AG04450 (cell line): ENCODE measurements at regions not wholly inside any gene's neighbourhood (a gene's known extent, or its start where the extent isn't known, plus 50 kb on each side); places are given as distances from the start of the nearest gene placed in this dataset.

Experiments
- CTCF ChIA-PET: fragments of 300-600, 350-600 bp; formaldehyde crosslinking; extraction: SDS; loops from one replicate; lab custom pipeline; 2022; ENCODE audit warnings: antibody characterized with exemption, inconsistent platforms; lab: Charles Lee
- POLR2A ChIA-PET: fragments of 350-600 bp; formaldehyde crosslinking; extraction: SDS; loops from one replicate; lab custom pipeline; 2021; ENCODE audit warnings: antibody characterized with exemption, inconsistent platforms; lab: Yijun Ruan, JAX
- DNase-seq: peaks from one replicate; pipeline ENCODE4 v3.0.0-alpha.2; 2011; ENCODE audit warnings: low read depth, low spot score
- H3K27ac ChIP-seq: one replicate; pipeline ENCODE4 v1.5.1; 2012; ENCODE audit warnings: low read depth, low read length, control low read depth
- H3K27me3 ChIP-seq: one replicate; pipeline ENCODE4 v1.6.0; 2012; ENCODE audit warnings: low read length; ENCODE audit not compliant: control insufficient read depth, insufficient read depth
- H3K4me3 ChIP-seq: 2 replicates; pipeline ENCODE4 v1.5.1; 2011; ENCODE audit warnings: mild to moderate bottlenecking, low read depth, low read length, control low read depth
- H3K9me3 ChIP-seq: 2 replicates; pipeline ENCODE4 v1.5.1; 2012; ENCODE audit warnings: low read length; ENCODE audit not compliant: control insufficient read depth, insufficient read depth
- TF ChIP-seq, protein P1 (sequence below): IDR thresholded peaks from 2 replicates; pipeline ENCODE4 v1.5.1; 2011; ENCODE audit warnings: low read depth, low read length, control low read depth, inconsistent platforms

GRCh38 chr13:69600811-69601210 is 506.8 kb upstream of the ATXN8OS start:
- peaks cover 15% of the 10 kb centered on the region for H3K9me3 ChIP-seq
- CTCF ChIA-PET, result no interaction called here
- TF ChIP-seq, protein P1, sequence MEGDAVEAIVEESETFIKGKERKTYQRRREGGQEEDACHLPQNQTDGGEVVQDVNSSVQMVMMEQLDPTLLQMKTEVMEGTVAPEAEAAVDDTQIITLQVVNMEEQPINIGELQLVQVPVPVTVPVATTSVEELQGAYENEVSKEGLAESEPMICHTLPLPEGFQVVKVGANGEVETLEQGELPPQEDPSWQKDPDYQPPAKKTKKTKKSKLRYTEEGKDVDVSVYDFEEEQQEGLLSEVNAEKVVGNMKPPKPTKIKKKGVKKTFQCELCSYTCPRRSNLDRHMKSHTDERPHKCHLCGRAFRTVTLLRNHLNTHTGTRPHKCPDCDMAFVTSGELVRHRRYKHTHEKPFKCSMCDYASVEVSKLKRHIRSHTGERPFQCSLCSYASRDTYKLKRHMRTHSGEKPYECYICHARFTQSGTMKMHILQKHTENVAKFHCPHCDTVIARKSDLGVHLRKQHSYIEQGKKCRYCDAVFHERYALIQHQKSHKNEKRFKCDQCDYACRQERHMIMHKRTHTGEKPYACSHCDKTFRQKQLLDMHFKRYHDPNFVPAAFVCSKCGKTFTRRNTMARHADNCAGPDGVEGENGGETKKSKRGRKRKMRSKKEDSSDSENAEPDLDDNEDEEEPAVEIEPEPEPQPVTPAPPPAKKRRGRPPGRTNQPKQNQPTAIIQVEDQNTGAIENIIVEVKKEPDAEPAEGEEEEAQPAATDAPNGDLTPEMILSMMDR, result no peak
- no peak overlapping the region for H3K4me3 ChIP-seq
- DNase-seq, result no peak
- no peaks in the 10 kb centered on the region for H3K27me3 ChIP-seq
- H3K27ac ChIP-seq, result no peak overlapping the region
- POLR2A ChIA-PET, result no interaction called here

- CTCF ChIA-PET, result no interaction called here
- H3K4me3 ChIP-seq, result no peak overlapping the region
- H3K9me3 ChIP-seq, result no peaks in the 10 kb centered on the region
- TF ChIP-seq, protein P1, result no peak
- H3K27ac ChIP-seq, result no peak overlapping the region
- H3K27me3 ChIP-seq, result no peaks in the 10 kb centered on the region
- no peak for DNase-seq
- POLR2A ChIA-PET, result no interaction called here
These were observed 510.5 kb upstream of the ATXN8OS start for GRCh38 chr13:69597088-69597487.

GRCh38 chr13:69595181-69595580 is 512.4 kb upstream of the ATXN8OS start:
- CTCF ChIA-PET, result interaction anchor here (1.5 kb wide), 1 partner anchor 11 kb away, joined by 3 read pairs; no protein-coding TSS in a partner anchor
- no peak for DNase-seq
- POLR2A ChIA-PET, result no interaction called here

GRCh38 chr13:69591437-69591836 is 516.2 kb upstream of the ATXN8OS start:
- Histone ChIP-seq H3K27me3 (no peaks in the 10 kb centered on the region), H3K4me3 (no peak overlapping the region), H3K27ac (no peak overlapping the region), H3K9me3 (peaks cover 6% of the 10 kb centered on the region; the same call in 1 of the 2 replicates)
- no peak for DNase-seq
- CTCF ChIA-PET, result no interaction called here
- TF ChIP-seq, protein P1, result no peak
- POLR2A ChIA-PET, result no interaction called here

More at GRCh38 chr13:69595181-69595580, 512.4 kb upstream of the ATXN8OS start:
- TF ChIP-seq, protein P1, result no peak
- H3K9me3 ChIP-seq, result peaks cover 6% of the 10 kb centered on the region; the same call in 1 of the 2 replicates
- no peak overlapping the region for H3K4me3 ChIP-seq
- H3K27me3 ChIP-seq, result no peaks in the 10 kb centered on the region
- H3K27ac ChIP-seq, result no peak overlapping the region

DNA sequence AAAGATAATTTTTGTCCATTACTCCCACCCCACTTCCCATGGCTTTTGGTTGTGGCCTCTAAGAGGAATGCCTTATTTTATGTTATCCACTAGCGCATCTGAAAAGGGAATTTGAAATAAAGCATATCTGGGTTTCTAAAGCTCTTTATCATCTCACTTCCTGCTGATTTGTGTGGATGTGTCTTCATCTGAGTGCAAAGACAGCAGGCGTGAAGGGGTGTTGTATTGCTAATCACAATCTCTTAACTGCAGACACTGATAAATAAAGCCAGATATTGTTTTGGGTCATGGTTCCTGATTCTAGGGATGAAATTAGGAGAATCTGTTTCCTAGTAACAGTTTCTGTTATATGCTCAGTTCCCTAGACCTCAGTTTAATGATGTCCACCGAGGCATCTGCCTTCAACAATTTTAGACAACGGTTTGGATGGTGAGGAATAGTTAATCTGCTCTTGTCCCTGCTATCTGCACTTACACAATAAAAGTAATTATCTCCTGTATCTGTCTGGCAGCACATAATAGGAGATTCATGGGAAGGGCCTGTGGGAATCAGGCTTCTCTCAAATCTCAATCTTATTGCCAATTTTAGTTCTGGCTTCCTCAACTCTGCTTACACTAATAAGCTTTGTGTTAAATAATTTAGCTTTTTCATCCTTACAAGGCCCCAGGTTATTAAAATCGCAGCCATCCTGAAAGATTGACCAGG is 517.9 kb upstream of the ATXN8OS start:
- no peak overlapping the region for H3K4me3 ChIP-seq
- TF ChIP-seq, protein P1, result no peak
- ChIA-PET CTCF (no interaction called here), POLR2A (no interaction called here)
- DNase-seq, result no peak
- no peak overlapping the region for H3K27ac ChIP-seq
- H3K9me3 ChIP-seq, result peaks cover 8% of the 10 kb centered on the region; the same call in 1 of the 2 replicates
- no peaks in the 10 kb centered on the region for H3K27me3 ChIP-seq
